ENCODE measurements at regions not wholly inside any gene's neighbourhood (a gene's known extent, or its start where the extent isn't known, plus 50 kb on each side); places are given as distances from the start of the nearest gene placed in this dataset.

DNA sequence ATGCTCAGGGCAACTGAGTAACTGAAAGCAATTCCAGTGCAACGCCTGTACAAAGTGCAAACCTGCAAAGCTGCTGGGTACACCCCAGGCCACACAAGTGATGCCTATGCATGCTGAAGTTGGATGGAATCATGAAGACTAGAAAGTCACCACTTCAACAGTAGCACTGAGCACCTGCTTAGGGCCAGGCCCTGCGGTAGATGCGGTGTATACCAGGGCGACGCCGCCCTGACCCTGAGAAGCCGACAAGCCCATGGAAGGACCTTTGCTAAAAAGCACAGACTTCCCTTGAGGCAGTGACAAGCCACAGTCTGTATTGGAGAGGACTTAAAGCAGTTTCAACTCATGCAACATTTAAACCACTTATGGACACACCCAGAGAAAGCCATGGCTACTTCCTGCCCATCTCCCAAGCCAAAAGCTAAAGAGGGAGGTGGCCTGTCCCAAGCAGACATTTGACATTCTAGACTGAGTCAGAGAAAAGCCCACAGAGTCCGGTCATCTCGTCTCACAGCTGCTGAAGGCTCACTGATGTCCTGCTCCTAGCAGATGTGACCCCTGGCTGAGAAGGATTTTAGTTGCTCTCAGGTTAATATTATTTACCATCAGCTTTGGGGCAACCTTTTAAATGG lies 843.9 kb upstream of the TMEM132C start (continued):
- TF ChIP-seq, protein P1, sequence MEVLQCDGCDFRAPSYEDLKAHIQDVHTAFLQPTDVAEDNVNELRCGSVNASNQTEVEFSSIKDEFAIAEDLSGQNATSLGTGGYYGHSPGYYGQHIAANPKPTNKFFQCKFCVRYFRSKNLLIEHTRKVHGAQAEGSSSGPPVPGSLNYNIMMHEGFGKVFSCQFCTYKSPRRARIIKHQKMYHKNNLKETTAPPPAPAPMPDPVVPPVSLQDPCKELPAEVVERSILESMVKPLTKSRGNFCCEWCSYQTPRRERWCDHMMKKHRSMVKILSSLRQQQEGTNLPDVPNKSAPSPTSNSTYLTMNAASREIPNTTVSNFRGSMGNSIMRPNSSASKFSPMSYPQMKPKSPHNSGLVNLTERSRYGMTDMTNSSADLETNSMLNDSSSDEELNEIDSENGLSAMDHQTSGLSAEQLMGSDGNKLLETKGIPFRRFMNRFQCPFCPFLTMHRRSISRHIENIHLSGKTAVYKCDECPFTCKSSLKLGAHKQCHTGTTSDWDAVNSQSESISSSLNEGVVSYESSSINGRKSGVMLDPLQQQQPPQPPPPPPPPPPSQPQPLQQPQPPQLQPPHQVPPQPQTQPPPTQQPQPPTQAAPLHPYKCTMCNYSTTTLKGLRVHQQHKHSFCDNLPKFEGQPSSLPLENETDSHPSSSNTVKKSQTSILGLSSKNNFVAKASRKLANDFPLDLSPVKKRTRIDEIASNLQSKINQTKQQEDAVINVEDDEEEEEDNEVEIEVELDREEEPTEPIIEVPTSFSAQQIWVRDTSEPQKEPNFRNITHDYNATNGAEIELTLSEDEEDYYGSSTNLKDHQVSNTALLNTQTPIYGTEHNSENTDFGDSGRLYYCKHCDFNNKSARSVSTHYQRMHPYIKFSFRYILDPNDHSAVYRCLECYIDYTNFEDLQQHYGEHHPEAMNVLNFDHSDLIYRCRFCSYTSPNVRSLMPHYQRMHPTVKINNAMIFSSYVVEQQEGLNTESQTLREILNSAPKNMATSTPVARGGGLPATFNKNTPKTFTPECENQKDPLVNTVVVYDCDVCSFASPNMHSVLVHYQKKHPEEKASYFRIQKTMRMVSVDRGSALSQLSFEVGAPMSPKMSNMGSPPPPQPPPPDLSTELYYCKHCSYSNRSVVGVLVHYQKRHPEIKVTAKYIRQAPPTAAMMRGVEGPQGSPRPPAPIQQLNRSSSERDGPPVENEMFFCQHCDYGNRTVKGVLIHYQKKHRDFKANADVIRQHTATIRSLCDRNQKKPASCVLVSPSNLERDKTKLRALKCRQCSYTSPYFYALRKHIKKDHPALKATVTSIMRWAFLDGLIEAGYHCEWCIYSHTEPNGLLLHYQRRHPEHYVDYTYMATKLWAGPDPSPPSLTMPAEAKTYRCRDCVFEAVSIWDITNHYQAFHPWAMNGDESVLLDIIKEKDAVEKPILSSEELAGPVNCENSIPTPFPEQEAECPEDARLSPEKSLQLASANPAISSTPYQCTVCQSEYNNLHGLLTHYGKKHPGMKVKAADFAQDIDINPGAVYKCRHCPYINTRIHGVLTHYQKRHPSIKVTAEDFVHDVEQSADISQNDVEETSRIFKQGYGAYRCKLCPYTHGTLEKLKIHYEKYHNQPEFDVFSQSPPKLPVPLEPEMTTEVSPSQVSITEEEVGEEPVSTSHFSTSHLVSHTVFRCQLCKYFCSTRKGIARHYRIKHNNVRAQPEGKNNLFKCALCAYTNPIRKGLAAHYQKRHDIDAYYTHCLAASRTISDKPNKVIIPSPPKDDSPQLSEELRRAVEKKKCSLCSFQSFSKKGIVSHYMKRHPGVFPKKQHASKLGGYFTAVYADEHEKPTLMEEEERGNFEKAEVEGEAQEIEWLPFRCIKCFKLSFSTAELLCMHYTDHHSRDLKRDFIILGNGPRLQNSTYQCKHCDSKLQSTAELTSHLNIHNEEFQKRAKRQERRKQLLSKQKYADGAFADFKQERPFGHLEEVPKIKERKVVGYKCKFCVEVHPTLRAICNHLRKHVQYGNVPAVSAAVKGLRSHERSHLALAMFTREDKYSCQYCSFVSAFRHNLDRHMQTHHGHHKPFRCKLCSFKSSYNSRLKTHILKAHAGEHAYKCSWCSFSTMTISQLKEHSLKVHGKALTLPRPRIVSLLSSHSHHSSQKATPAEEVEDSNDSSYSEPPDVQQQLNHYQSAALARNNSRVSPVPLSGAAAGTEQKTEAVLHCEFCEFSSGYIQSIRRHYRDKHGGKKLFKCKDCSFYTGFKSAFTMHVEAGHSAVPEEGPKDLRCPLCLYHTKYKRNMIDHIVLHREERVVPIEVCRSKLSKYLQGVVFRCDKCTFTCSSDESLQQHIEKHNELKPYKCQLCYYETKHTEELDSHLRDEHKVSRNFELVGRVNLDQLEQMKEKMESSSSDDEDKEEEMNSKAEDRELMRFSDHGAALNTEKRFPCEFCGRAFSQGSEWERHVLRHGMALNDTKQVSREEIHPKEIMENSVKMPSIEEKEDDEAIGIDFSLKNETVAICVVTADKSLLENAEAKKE (CRISPR knock-in tag; IDR thresholded peaks at IDR 0.05) = no peak
- TF ChIP-seq ZNF114 (CRISPR knock-in tag; IDR thresholded peaks at IDR 0.05) (no peak), EZH2phosphoT487 (IDR thresholded peaks at IDR 0.05; ENCODE audit: unreplicated experiment) (no peak)

DNA sequence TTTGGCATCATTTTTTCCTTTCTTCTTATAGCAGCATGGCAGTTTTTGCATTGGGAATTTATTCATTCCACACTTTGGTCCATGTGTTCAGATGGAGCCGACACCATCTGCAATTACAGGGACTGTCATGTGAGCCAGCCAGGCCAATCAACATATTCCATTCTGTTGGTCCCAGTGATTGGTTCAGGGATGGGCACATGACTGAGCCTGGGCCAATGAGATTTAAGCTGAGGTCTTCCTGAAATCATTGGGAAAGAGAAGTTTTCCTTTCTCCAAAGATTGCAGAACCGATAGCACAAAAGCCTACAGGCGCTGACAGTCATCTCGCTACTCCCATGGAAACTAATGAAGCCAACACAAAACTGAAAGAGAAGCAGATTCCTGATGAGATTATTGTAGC lies 841.5 kb upstream of the TMEM132C start:
- Histone ChIP-seq H3F3A (replicated peaks; ENCODE audit: low read depth) (no peaks in the 10 kb centered on the region), H4K20me1 (replicated peaks; ENCODE audit: insufficient read depth) (no peaks in the 10 kb centered on the region), H3K4me2 (no peak overlapping the region), H3K9me2 (ENCODE audit: insufficient read depth) (no peaks in the 10 kb centered on the region), H3K79me2 (replicated peaks; ENCODE audit: insufficient read depth) (no peaks in the 10 kb centered on the region), H2AFZ (no peak overlapping the region), H3K27me3 (ENCODE audit: insufficient read depth) (no peaks in the 10 kb centered on the region), H3K4me3 (no peak overlapping the region), H3K36me3 (ENCODE audit: insufficient read depth) (no peaks in the 10 kb centered on the region; the same call in 1 of the 2 replicates), H3K4me1 (ENCODE audit: insufficient read depth) (no peaks in the 10 kb centered on the region), H3K27ac (ENCODE audit: low read depth) (no peak overlapping the region)
- peaks cover 7% of the 10 kb centered on the region for H3K27me3 Mint-ChIP-seq (ENCODE audit: insufficient read depth, low read depth, poor library complexity)
- DNase-seq (ENCODE audit: low spot score) (no peak), ATAC-seq (no peak)
- peaks cover 45% of the 10 kb centered on the region for H3K36me3 Mint-ChIP-seq (ENCODE audit: low read depth)
- no peaks in the 10 kb centered on the region for H3K4me1 Mint-ChIP-seq
- H3K27ac Mint-ChIP-seq = no peak overlapping the region
- no peak overlapping the region for H3K4me3 Mint-ChIP-seq
- H3K9me3 Mint-ChIP-seq = peaks cover 100% of the 10 kb centered on the region
- TF ChIP-seq STAT1 (IDR thresholded peaks at IDR 0.05; ENCODE audit: unreplicated experiment) (no peak), CREB1 (CRISPR knock-in tag; IDR thresholded peaks at IDR 0.05; ENCODE audit: low read depth) (no peak), ZNF331 (CRISPR knock-in tag; IDR thresholded peaks at IDR 0.05; ENCODE audit: low read depth) (no peak), ZNF114 (CRISPR knock-in tag; IDR thresholded peaks at IDR 0.05) (no peak)
- TF ChIP-seq, protein P1 (CRISPR knock-in tag; IDR thresholded peaks at IDR 0.05) = no peak
- TF ChIP-seq, protein P2, sequence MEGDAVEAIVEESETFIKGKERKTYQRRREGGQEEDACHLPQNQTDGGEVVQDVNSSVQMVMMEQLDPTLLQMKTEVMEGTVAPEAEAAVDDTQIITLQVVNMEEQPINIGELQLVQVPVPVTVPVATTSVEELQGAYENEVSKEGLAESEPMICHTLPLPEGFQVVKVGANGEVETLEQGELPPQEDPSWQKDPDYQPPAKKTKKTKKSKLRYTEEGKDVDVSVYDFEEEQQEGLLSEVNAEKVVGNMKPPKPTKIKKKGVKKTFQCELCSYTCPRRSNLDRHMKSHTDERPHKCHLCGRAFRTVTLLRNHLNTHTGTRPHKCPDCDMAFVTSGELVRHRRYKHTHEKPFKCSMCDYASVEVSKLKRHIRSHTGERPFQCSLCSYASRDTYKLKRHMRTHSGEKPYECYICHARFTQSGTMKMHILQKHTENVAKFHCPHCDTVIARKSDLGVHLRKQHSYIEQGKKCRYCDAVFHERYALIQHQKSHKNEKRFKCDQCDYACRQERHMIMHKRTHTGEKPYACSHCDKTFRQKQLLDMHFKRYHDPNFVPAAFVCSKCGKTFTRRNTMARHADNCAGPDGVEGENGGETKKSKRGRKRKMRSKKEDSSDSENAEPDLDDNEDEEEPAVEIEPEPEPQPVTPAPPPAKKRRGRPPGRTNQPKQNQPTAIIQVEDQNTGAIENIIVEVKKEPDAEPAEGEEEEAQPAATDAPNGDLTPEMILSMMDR (conservative IDR thresholded peaks at IDR 0.05; ENCODE audit: low read depth in 2 of 2) = no peak
